WTC11 (cell line): ENCODE measurements at regions not wholly inside any gene's neighbourhood (a gene's known extent, or its start where the extent isn't known, plus 50 kb on each side); places are given as distances from the start of the nearest gene placed in this dataset.

Source experiments
- CTCF ChIP-seq: fragments of 200-600 bp; IDR thresholded peaks from 2 replicates; pipeline ENCODE4 v1.8.0; 2022; ENCODE audit warnings: antibody characterized with exemption
- NR1H2 ChIP-seq: sonication (generic); formaldehyde crosslinking; IDR thresholded peaks from 2 replicates; pipeline ENCODE4 v1.9.0; 2021; ENCODE audit warnings: mild to moderate bottlenecking, moderate library complexity, missing genetic modification reagents
- ZNF317 ChIP-seq: sonication (generic); formaldehyde crosslinking; IDR thresholded peaks from 2 replicates; pipeline ENCODE4 v1.8.1; 2023; ENCODE audit warnings: low read depth, mild to moderate bottlenecking, moderate library complexity, missing genetic modification reagents, borderline replicate concordance
- ZNF416 ChIP-seq: fragments of 250-450 bp; sonication (Bioruptor Pico); IDR thresholded peaks from 2 replicates; pipeline ENCODE4 v1.9.0; 2021; ENCODE audit warnings: mild to moderate bottlenecking, inconsistent platforms

DNA sequence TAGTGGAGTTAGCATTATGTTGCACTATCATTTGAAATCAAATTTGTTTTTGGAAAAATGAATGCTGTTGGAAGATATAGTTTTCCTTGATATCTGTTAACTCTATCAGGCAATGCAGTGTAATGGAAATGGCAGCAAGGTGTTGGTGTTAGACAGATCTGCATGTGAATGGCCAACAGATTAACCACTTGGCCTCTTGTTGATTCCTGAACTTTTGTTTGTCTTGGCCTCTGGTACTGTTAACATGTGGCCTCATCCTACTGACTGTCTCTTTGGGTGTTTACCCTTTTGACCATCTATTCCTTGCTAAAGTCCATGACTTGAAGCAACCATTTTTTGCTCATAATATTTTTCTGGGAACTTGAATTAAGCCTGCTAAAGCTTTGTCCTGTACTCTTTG is 110.2 kb upstream of the CDH2 start:
- TF ChIP-seq ZNF317, result no peak
- TF ChIP-seq CTCF, result no peak
- TF ChIP-seq ZNF416, result no peak
- no peak for TF ChIP-seq NR1H2 (CRISPR knock-in tag)
